NCI-H187 (cell line): ENCODE measurements at regions not wholly inside any gene's neighbourhood (a gene's known extent, or its start where the extent isn't known, plus 50 kb on each side); places are given as distances from the start of the nearest gene placed in this dataset.
A peak's percentile ranks its signal among the peaks of the same experiment; 100 is the strongest.

Source experiments
- DNase-seq, 2 experiments: peaks; one replicate each; lab custom pipeline; 2025; lab: John Stamatoyannopoulos, UW

DNA sequence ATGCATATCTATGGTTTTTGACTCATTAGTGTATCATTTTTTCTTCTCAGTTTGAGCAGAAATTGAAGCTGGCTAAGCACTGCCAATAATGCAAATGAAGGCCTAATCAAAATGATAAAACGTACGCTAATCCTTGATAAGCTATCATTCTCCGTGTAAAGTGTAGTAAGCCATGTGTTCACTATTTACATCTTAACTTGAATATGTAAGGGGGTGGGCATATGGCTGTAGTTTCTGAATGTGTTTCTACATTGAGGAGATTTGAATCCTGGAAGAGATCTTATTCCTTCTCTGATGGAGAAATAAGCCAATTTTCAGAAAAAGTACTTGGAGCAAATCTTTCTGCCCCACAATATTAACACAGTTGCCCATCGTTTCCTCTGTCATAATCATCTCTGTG lies 351.8 kb upstream of the ANO3 start:
- DNase-seq, result no peak

DNA sequence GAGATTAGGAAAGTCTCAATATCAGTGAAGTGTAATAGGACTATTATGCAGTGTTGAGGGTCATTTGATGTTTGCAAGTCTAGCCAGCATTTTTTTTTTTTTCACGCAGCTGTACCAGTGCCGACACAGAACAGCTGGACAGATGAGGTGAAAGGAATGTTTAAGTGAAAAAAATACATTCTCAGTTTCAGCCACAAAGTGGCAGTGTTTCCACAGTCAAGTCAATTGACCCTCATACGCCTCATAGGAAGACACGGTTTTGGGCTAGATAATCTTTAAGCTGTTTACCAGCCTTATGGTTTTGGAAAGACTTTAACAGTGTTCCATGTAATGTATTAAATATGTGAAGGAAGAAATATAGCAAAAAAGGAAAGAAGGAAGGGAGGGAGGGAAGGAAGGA lies 349.9 kb upstream of the ANO3 start:
- DNase-seq, result peak; percentile 25 to 53

DNA sequence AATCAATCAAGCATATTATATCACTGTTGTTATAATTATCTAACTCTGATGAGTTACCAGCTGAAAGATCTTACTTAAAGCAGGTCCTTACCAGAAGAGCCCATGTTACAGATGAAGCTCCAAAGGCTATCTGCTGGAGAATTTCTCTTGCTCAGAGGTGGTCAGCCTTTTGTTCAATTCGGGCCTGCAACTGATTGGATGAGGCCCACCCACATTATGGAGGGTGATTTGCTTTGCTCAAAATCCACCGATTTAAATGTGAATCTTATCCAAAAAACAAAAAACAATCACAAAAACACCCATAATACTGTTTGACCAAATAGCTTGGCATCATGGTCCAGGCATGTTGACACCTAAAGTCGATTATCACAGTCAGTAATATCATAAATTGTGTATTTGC lies 348.6 kb upstream of the ANO3 start:
- no peak for DNase-seq

DNA sequence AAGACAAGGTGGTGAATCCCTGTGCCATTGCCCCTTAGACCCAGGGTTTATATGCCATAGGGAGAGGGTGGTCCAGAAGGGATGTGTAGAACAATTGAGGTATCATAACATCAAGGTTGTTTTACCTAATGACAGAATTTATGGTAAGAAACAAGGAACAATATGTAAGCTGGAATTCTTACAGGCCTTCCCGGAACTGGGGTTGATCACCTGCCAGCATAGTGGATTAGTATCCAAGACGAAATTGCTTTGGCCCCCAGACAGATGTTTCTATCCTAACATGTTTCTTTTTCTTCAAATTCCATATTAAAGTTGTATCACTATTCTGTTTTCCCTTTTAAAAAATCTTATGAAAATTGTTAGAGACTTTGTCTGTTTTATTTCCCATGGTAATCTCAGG lies 343.8 kb upstream of the ANO3 start:
- DNase-seq, result no peak

DNA sequence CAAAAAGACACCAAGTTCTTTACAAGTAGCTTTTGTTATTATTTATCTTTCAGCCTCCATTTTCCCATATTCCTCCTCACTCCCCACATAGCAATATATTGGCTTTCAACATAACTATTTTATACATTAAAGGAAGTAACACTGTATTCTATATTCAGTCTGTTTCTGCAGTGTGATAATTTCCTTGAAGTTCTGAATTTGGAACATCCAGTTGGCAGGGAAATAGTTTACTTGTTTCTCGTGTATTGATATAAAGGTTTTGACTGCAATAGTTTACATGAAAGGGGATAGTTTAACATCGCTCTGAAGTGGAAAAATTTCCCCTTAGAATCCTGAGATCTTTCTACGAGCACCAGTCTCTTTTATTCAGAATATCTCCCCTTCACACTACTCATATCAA lies 341.5 kb upstream of the ANO3 start:
- DNase-seq, result no peak

DNA sequence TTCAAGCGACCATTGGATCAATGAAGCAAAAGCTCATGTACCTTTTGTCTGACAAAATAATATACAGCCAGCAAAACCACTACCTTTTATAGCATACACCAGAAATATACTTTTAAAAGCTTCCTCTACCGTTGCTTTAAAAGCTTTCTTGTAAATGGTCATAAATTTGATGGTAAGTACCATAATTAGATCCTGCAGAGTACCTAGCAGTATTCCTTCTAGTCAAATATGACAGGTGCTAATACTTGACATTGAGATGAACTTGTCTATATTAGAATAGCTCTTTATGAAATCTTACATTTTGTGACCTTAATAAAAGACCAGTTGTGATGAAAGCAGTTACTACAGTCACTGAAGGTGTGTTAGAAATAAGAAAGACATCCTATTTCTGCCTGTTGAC lies 340.5 kb upstream of the ANO3 start:
- DNase-seq, result no peak

DNA sequence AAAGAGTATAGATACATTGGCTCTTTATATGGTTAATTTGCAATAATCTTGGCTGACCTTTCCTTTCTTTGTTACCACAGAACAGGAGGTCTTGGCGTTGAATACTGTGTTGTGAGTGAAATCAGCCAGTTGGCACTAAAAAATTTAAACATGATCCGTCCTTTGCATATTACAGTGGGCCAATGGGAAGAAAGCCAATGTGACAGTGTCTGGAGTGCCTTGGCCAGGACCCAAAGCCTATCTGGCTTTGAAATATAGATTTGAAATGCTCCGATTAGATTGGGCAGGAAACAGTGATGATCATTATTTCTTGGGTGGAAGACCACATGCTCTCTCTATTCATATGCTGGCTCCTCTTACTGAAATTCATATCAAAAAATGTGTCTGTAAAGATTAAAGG lies 339.6 kb upstream of the ANO3 start:
- DNase-seq, result no peak

DNA sequence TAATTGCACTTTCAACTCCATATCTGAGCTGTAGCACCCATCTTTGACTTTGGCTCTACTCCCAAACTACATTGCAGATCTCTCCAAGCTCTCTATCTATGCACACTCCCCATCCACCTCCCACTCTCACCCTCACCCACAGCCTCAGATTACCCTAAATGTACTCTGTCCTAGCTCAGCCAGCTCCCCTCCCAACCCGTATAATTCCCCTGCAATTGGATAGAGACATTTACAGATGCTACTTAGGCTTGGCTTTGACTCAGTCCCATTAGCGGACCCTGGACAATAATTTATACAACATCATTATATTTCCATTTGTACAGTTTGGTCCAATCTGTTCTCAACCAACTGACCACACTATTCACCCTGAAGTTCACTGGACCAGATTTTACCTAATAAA lies 338.9 kb upstream of the ANO3 start:
- no peak for DNase-seq

DNA sequence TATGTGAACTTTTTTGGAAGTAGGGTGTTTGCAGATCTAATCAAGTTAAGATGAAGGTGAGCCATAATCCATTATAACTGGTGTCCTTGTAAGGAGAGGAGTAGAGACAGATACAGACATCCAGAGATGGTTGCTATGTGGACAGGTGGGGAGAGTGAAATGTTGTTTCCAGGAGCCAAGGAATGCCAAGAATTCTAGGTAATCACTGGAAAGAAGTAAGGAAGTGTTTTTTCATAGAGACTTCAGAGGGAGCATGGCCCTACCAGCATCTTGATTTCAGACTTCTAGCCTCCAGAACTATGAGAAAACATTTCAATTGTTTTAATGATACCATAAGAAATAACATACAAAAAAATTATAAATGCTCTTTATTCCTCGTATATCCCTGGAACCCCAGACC lies 320.5 kb upstream of the ANO3 start:
- DNase-seq, result no peak

DNA sequence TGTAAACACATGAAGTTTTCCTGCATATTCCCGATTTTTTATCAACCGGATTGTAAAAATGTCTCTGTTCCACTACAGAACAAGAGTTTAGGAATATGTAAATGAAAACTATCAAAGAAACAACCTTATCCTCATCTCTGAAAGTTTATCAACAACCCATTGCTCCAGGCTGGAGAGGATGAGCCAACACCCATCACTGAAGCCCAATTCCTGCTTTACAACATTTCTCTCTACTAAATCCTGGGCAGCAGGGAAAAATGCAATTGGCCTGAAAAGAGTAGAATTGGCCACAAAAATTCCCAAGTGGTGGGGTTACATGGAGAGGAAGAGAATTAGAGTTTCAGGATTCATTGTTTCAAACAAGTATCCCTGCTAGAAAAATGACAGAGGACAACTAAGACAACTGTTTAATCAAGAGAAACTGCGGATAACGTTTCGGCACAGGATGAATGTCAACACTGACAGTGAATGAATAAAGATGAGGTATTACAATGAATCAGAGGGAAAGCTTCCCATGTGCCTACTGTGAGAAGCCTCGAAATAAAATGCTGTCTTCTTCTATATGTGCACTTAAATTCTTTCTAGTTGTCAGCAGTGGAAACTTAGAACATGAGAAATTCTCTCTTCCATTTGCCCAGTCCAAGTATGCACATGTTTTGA lies 317.3 kb upstream of the ANO3 start:
- DNase-seq, result no peak

DNA sequence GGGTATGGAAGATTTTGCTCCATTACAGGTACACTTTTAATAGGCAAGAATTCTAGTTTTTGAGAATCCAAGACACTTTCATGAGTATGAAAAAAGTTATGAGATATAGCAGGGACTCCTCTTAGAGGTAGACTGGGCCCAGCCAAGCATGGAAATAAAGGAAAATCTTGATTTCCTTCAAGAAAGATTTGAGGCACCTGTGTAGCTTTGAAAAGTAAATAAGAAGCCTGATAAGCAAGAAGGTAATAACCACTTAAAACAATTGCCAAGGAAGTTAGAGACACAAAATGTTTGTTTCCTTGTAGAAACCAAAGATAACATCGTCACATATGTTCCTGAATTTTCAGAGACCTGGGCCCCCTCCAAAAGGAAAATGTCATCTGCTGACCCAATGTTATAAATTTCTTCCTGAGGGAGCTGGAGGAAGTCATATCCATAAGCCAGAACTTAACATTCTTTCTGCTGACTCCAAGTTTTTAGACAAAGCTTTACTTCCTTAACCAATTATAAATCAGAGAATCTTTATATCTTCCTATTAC lies 314.5 kb upstream of the ANO3 start:
- no peak for DNase-seq

DNA sequence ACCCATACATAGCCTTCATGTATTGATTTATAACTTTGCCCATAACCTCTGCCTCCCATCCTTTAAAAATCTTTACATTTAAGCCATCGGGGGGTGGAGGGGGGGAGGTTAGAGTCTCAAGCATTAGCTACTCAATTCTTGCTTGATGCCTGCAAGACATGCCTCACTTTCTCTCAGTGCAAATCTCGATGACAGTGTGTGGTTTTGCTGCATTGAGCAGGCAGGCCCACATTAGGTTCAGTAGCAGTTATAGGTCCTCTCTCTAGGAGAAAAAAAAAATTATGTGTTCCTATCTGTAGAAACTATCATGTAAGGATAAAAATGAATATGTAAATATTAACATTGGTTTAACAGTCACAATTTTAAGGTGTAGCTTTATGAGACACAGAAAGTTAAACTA lies 314.0 kb upstream of the ANO3 start:
- DNase-seq, result no peak

DNA sequence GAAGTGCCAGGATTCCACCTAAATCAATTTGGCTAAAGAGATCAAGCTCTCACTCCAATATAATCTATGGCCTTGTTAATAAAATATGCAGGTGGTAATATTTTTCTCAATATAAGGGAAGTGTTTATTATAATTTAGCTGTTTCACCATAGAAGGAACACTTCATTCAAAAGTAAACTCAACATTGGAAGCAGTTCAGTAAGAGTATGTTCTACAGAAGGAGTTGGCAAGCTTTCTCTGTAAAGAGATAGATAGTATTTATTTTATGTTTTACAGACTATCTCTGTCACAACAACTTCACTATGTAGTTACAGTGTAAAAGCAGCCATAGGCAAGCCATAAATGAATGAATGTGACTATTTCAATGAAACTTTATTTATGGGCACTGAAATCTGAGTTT lies 313.6 kb upstream of the ANO3 start:
- DNase-seq, result no peak

DNA sequence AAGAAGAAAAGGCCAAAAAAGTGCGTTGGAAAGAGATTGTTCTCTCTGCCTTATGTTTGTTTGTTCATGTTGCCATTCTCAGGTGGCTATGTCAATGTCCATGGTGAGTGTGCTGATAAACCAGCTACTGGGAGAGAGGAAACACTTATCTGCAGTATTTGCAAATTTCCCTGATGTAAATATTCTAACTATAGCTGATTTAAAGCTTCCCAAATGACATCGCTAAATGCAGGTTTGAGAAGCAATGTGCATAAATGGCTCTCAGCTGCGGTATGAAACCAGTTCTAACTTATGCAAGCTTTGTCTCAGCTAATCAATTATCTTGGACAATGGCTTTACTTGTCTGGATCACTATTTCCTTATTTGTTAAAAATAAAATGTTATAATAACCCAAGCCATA lies 312.5 kb upstream of the ANO3 start:
- DNase-seq, result no peak

DNA sequence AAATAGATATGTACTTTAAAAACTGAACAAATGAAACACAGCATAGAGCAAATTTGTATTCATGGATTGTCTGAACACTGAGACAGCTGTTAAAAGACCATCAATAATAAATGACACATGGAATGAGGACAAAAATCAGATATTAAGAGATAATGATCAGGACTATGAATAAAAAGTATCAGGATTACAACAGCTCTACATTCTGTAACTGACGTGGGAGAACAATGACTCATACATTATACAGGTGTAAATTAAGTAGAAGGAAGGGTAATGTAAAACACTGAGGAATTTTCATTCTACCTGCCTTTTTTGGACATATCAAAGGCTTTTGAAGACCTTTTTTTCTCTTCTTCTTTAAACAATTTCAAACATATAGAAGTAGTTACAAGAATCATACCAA lies 310.9 kb upstream of the ANO3 start:
- no peak for DNase-seq

DNA sequence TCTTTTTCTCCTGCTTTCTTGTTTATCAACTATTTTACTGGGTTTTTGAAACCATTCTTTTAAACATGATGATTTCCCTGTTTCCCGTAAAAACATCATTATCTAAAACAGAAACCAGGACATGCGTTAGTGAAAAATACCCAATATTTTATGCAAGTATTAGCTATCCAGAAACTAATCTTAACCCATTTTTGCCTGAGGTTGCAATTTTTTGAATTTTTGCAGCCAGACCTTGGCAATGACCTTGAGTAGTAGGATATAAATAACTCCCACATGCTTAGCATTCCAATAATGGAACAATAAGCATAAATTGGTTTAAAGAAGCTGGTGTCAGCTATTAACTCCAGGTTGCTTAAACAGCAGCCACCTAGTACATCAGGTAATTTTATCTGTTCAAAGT lies 308.9 kb upstream of the ANO3 start:
- DNase-seq, result no peak

DNA sequence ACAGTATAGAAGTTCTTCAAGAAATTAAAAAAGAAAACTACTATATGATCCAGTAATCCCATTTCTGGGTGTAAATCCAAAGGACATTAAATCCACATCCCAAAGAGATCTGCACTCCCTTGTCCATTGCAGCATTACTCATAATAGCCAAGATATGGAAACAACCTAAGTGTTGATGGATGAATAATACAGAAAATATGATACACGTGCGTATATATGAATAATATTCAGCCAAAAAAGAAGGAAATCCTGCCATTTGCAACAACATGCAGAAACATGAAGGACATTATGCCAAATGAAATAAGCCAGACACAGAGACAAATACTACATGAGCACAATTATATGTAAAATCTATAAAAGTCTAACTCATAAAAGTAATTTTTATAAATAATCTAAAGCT lies 306.3 kb upstream of the ANO3 start:
- DNase-seq, result no peak

DNA sequence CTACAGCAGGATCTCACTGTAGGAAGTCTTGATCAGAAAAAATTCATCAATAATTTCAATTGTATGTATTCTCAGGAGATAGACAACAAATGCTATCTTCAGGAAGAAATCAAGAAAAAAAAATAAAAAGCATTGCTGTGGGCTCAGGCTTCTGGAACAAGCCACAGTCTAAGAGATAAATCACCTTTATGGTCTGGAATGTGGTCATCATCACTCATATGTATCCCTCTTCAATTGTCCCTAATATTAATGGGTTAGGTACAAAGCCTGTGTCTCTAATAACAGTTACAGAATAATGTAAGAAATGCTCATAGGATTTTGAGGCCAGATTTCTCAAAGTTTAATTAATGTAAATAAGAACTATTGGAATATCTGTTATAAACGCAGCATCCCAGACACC lies 305.9 kb upstream of the ANO3 start:
- DNase-seq, result no peak

DNA sequence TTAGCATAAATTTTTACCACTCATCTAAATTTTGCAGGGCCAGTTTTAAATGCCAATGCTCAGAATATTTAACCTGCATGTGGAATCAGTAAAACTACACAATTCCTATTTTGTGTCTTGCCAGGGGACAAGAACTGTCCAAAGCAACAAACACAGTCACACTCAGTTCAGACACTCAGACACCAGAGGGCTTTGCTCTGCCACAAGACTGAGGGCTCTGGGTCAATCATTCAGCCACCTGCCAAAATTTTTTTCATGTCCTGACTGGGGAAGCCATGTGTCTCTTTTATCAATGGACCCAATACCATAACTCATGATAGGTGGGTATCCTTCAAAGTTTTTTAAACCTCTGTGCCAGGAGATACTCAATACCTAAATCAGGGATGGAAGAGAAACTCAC lies 304.0 kb upstream of the ANO3 start:
- no peak for DNase-seq

DNA sequence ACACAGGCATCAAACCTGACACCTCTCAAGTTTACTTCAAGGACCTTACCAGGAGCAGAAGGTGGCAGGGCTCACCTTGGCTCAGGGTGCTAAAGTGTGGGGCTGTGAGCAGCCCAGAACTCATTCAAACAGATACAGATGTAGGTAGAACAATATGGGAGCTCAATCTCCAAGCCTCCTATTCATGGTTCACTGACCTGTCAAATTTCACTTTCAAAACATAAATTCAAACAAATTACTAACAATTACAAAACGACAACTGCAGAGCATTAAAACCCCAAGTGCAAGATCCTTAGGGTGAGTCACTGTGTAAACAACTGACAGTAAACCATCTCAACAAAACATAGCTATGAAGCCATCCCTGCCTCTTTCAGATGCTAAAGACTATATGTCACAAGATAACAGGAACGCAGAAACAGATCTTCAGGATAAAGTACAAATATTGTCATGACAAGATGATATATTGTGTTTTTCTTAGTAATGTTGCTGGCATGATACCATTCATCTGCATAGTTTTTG lies 303.5 kb upstream of the ANO3 start:
- DNase-seq, result peak in 1 of 2 experiments; percentile 26

DNA sequence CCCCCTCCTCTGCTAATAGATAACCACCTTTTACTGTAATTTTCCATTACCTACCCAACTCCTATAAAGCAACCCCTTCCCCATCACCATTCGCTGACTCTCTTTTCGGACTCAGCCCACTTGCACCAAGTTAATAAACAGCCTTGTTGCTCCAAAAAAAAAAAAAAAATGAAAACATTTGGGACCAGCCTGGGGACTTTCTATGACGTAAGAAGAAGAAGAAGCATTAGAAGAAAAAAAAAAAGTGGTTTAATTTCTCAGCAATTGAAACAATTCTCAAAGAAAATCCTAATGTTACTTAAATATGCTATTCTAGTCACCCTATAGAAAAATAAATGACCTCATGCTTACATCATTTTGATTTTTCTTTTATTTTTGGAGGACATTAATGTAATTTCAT lies 301.5 kb upstream of the ANO3 start:
- DNase-seq, result no peak

DNA sequence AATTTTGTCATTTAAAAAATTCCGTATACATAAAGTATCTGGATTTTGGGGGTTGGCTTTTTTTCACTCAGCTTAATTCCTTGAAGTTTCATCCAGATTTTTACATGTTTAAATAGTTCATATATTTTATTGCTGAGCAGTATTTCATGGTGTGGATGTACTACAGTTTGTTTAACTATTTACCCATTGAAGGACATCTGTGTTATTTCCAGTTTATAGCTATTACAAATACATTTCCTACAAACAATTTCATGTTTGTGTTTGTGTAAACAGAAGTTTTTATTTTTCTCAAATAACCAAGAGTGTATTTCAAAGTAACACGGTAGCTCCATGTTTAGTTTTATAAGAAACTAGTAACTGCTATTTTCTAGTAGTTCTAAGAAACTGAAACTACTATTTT lies 299.7 kb upstream of the ANO3 start:
- no peak for DNase-seq

DNA sequence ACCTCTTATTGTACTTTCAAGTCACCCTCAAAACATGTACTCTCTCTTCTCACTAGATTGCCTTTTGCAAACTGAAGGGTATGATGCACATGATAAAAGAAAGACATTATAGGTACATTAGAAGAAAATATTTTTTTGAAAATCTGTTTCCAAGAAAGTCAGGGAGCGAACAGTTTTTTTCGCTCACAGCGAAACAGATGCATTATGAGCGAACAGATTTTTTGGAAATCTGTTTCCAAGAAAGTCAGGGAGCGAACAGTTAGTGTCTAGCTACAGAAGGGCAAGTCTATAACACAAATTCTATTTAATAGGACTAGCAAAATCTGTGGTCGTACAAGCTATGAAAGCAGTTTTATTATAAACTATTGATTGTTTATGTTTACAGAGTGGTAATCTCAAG lies 296.2 kb upstream of the ANO3 start:
- DNase-seq, result no peak

DNA sequence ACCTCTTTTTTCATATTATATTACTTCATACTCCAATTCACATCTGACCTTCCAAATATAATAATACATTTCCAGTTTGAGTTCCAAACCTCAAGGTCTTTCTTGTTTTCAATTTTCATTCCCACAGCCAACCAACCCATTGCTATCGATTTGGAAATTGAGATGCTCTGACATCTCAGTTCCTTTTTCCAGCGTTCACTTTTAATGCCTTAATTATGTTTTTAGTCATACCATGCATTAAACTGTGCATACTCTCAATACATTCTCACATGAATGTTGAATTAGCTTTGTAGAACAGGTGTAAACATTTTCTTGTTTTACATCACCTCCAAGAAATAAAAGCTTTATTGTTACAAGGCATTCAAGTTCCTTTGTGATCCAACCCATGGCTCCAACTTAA lies 294.2 kb upstream of the ANO3 start:
- DNase-seq, result no peak
